ENCODE measurements at regions not wholly inside any gene's neighbourhood (a gene's known extent, or its start where the extent isn't known, plus 50 kb on each side); places are given as distances from the start of the nearest gene placed in this dataset.

DNA sequence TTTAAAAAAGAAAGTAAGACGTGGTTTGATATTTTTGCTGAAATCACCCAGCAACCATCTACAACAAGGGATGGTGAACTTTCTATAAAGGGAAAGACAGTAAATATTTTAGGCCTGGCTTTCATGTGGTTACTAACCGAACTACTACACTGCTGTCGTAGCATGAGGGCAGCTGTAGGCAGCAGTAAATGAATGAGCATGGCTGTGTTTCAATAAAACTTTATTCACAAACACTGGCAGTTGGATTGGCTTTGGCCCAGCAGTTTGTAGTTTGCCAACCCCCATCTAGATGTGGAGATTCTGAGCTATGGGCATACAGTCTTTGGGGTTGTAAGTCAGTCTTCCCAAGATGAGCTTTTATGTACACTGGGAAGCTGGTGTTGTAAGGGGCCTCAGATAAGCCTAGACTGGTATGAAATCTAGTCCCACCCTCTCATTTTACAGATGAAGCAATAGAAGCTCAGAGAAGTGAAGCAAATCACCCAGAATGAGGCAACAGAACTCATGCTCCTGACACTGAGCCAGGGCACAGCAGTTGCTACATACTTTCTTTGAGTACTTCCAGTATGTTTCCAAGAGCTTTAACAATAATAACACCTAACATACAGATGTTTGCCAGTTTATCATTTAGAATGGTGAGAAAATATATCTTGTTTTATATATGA is 204.4 kb downstream of the ADAMTS15 start:
- TF ChIP-seq, protein P1, sequence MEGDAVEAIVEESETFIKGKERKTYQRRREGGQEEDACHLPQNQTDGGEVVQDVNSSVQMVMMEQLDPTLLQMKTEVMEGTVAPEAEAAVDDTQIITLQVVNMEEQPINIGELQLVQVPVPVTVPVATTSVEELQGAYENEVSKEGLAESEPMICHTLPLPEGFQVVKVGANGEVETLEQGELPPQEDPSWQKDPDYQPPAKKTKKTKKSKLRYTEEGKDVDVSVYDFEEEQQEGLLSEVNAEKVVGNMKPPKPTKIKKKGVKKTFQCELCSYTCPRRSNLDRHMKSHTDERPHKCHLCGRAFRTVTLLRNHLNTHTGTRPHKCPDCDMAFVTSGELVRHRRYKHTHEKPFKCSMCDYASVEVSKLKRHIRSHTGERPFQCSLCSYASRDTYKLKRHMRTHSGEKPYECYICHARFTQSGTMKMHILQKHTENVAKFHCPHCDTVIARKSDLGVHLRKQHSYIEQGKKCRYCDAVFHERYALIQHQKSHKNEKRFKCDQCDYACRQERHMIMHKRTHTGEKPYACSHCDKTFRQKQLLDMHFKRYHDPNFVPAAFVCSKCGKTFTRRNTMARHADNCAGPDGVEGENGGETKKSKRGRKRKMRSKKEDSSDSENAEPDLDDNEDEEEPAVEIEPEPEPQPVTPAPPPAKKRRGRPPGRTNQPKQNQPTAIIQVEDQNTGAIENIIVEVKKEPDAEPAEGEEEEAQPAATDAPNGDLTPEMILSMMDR (tag by site-specific recombination; IDR thresholded peaks at IDR 0.05): no peak
- TF ChIP-seq ZBTB1 (tag by site-specific recombination; IDR thresholded peaks at IDR 0.05): no peak
- no peak for TF ChIP-seq ZNF274 (IDR thresholded peaks at IDR 0.05; ENCODE audit: low read length)
- TF ChIP-seq ZNF274 (tag by site-specific recombination; IDR thresholded peaks at IDR 0.05; ENCODE audit: borderline replicate concordance): no peak
- no peak for TF ChIP-seq ZNF664 (tag by site-specific recombination; IDR thresholded peaks at IDR 0.05)
- TF ChIP-seq RBAK (tag by site-specific recombination; IDR thresholded peaks at IDR 0.05): no peak
- TF ChIP-seq ZNF324 (tag by site-specific recombination; IDR thresholded peaks at IDR 0.05): no peak
- TF ChIP-seq, protein P2, sequence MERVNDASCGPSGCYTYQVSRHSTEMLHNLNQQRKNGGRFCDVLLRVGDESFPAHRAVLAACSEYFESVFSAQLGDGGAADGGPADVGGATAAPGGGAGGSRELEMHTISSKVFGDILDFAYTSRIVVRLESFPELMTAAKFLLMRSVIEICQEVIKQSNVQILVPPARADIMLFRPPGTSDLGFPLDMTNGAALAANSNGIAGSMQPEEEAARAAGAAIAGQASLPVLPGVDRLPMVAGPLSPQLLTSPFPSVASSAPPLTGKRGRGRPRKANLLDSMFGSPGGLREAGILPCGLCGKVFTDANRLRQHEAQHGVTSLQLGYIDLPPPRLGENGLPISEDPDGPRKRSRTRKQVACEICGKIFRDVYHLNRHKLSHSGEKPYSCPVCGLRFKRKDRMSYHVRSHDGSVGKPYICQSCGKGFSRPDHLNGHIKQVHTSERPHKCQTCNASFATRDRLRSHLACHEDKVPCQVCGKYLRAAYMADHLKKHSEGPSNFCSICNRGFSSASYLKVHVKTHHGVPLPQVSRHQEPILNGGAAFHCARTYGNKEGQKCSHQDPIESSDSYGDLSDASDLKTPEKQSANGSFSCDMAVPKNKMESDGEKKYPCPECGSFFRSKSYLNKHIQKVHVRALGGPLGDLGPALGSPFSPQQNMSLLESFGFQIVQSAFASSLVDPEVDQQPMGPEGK (tag by site-specific recombination; IDR thresholded peaks at IDR 0.05): no peak
- TF ChIP-seq ZNF768 (tag by site-specific recombination; IDR thresholded peaks at IDR 0.05): no peak
- TF ChIP-seq SP7 (tag by site-specific recombination; IDR thresholded peaks at IDR 0.05): no peak
- TF ChIP-seq GLIS2 (tag by site-specific recombination; IDR thresholded peaks at IDR 0.05): no peak
- no peak for TF ChIP-seq ZNF239 (tag by site-specific recombination; IDR thresholded peaks at IDR 0.05)
